ENCODE measurements at regions not wholly inside any gene's neighbourhood (a gene's known extent, or its start where the extent isn't known, plus 50 kb on each side); places are given as distances from the start of the nearest gene placed in this dataset.

DNA sequence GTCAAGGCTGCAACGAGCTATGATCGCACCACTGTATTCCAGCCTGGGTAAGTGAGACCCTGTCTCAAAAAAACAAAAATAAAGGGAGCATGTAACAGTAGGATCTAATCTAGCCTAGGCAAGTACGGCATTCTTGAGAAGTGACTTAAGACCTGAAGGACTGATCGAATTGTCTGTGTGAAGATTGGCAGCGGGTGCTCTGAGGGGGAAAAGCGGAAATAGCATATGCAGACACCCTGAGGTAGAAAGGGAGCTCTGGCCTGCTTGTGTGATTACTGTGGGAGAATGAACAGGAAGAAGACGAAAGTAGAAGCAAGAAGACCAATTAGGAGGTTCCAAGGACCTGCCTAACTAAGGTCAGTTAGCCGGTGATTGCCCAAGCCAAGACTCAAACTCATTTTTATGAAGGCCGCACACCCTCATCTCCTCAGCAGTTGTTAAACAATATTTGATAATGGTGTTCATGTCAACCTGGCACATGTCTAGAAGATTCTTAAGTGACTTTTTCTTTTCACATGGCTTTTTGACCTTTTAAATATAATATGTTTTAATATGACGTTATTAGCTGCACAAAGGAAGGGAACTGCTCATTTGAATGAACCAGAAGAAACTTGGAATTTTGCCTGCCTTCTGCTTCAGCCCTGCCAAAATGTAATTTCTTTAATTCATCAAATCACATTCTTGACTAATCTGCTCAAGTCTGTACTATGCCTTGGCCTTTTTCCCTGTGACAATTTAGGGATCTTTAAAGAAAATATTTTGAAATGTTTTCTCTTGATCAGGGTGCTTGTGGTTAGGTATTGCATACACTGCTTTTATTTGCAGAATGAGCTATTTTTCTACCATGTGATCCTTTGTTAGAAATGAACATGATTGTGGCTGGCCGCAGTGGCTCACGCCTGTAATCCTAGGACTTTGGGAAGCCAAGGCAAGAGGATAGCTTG, 289.2 kb upstream of the DMRT1 start:
- DNase-seq (ENCODE audit: low read depth) = no peak

DNA sequence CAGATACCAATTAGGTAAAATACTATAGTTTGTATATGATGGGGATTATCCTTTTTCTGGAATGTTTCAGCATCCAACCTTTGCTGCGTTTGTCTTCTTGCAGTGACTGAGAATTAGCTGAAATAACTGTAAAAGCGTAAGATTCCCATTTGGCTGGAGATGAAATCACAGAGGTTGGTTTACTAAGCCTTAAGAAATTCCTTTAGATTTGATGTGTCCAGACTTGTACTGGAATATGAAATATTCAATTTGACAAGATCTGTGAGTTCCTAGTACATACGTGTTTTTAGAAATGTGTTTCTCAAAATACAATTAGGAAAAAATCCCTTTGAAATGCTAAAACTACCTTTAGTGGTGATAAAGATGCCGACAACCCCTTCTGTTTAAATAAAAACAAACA, 286.0 kb upstream of the DMRT1 start:
- DNase-seq (ENCODE audit: low read depth) = no peak

GRCh38 chr9:556199-556598, 285.3 kb upstream of the DMRT1 start:
- DNase-seq (ENCODE audit: low read depth) = no peak

- no peak for DNase-seq (ENCODE audit: low read depth)
These were observed 284.8 kb upstream of the DMRT1 start for GRCh38 chr9:556675-557074.

GRCh38 chr9:557601-558201, 283.8 kb upstream of the DMRT1 start:
- DNase-seq (ENCODE audit: low read depth) = no peak

- DNase-seq (ENCODE audit: low read depth) = no peak
These were observed 280.1 kb upstream of the DMRT1 start for GRCh38 chr9:561427-561826.

DNA sequence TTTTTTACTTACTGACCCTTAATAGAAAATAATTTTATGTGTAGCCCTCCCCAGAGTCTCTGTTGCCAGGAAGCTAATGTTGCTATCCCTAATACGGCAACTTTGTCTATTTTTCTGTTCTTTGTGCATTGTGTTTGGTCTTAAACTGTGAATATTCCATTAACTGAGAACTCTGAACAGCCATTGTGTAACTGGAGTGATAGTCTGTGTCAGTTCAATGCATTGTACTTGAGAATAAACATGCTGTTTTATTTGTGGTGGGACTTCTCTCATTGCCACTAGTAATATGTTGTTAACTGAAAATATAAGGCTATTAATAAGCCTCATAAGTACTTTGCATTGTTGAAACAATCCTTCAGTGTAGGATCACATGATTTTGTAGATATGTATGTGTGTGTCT, 278.3 kb upstream of the DMRT1 start:
- DNase-seq (ENCODE audit: low read depth) = no peak

DNA sequence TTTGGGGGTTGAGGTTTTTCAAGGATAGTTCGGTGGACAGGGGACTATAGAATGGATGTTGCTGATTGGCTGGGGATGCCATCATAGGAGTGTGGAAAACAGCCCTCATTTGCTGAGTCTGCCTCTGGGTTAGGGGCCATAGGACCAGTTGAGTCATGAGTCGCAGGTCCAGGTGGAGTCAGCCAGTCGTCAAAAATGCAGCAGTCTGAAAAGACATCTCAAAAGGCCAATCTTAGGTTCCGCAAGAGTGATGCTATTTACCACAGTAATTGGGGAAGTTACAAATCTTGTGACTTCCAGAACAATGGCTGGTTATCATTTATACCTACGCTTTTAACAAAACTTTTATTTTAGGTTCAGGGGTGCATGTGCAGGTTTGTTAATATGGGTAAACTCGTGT, 276.0 kb upstream of the DMRT1 start:
- no peak for DNase-seq (ENCODE audit: low read depth)

DNA sequence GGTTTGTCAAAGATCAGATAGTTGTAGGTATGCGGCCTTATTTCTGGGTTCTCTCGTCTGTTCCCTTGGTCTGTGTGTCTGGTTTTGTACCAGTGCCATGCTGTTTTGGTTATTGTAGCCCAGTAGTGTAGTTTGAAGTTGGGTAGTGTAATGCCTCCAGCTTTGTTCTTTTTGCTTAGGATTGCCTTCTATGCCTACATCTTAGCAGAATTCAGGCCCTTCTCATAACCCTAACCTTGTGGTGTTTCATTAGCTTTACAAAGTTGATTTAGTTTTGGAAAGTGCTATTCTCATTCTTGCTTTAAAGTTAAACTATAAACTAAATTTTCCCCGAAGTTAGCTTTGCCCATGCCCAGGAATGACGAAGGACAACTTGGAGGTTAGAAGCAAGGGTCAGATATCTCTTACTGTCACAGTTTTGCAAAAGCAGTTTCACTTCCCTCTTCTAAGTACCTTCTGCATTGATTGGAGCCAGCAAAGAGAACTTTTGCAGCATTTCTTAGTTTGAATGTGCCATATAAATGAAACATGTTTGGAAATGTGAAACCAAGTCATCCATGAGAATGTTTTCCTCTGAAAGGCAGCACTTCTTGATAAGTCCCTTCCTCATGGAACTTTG, 274.3 kb upstream of the DMRT1 start:
- DNase-seq (ENCODE audit: low read depth) = no peak

DNA sequence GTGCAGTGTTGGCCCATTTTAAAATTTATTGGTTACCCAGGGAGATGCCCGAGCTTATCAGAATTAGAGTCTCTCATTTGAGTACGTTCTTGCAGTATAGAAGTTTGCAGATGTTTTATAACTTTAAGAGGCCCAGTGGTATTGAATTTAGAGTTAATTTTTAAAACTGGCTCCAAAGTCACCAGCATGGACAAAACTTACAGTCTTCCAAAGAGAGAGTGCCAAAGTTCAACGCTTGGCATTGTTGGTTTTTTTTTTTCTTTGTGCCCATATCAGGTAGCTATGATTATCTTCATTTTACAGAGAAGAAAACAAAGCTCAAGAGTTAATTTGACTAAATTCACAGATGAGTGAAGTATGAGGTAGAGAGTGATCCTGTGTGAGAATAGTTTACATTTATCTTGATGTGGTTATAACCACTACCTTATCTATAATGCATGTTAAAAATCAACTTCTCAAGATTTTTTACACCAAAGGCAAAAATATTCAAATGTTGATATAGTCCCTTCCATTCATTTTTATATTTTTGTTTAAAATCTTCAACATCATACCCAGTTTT, 273.7 kb upstream of the DMRT1 start:
- DNase-seq (ENCODE audit: low read depth) = no peak

GRCh38 chr9:569296-569695, 272.2 kb upstream of the DMRT1 start:
- DNase-seq (ENCODE audit: low read depth) = no peak

GRCh38 chr9:570187-570586, 271.3 kb upstream of the DMRT1 start:
- no peak for DNase-seq (ENCODE audit: low read depth)

GRCh38 chr9:571066-571465, 270.4 kb upstream of the DMRT1 start:
- no peak for DNase-seq (ENCODE audit: low read depth)

DNA sequence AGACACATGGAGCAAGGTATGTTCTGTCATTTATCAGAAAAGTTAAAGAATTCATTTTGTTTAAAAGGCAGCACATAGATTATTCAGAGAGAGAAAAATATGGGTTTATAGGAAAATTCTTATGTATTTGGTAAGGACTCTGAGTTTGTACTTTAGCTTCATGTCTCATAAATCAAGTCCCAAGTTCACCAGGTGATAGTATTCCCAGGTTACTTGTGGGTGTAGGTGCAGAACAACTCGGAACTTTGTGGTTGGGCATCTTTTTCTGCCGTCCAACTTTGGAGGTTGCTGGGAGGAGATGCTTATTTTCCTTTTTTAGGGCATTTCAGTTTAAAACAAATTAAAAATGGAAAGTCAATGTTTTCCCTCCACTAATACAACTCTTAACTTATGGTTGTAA, 269.8 kb upstream of the DMRT1 start:
- DNase-seq (ENCODE audit: low read depth) = no peak

DNA sequence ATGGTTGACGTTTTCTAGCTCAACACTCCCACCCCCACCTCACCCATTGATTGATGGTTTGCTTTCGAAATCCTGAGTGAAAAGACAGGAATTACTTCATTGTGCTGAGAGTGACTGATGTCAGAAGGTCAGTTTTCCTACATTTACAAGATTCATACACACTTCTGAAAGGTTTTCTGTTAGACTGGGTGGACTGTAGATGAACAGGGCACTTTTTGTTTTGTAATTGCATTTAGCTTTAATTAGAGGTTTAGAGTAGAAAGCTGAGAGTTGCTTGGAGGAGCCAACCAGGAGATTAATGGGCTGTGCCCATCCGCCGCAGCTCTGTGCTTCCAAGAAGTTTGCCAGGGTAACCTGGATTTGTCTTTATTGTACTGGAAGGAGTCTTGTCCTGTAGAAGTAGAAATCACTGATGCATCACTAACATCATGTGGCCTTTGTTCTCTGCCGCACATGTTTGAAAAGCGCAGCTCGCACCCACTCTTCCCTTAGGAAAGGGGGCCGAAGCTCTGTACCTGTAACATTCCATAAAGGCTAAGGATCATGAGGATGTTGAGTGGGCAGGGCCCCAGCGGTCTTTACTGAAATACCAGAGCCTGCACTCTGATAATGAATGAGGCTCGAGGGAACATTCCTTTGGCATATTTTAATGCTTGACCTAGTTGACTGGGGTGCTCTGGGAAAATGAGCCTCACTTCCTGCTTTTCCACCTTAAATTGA, 267.6 kb upstream of the DMRT1 start:
- no peak for DNase-seq (ENCODE audit: low read depth)

DNA sequence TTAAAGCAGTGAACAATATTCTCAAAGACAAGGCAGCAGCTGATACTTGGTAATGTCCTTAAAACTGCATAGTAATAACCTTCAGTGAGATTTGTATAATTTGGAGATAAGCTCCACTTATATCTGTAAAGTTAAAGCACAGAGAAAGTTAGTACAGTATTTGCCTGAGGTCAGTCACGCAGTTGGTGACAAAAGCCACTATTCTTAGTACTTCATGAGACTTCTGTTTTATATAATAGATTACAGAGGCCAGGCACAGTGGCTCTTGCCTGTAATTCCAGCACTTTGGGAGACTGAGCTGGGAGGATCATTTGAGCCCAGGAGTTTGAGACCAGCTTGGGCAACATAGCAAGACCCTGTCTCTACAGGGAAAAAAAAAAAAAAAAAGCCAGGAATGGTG, 266.4 kb upstream of the DMRT1 start:
- DNase-seq (ENCODE audit: low read depth) = no peak

GRCh38 chr9:580652-581342, 260.7 kb upstream of the DMRT1 start:
- DNase-seq (ENCODE audit: low read depth) = no peak

DNA sequence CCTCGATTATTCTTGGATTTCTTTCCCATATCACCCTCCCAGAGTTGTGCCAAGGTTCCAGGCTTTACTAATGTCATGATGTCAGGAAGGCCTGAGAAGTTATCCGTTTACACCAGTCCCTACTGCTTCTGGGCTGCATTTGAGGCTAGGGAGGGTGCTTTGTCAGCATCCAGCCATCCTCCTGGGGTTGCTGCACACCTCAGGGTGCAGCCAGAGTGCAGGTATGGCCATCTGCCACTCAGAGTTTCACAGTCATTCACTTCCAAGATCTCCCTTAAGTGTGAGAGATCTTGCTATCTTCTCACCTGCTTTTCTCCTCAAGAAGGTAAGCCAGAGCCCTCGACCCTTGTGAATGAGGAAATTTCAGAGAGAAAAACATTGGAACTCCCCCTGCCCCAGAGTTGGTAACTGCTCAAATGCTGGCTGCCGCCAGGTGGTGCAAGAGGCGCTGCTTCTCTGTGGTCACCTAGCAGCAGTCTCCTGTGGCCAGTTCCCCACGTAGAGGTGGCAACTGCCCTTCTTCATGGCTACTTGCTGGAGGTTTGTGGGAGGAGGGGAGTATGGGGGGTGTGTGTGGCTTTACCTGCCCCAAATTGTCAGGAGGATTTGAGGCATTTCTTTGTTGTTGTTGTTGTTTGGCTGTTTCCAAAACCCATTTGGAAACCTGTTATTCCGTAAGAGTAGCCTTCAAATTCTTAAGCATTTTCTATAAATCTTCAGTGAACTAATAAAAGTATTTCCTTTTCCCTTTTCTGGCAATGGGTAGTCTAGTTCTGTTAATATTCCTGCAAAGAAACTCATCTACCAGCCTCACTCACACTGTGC, 259.6 kb upstream of the DMRT1 start:
- no peak for DNase-seq (ENCODE audit: low read depth)

DNA sequence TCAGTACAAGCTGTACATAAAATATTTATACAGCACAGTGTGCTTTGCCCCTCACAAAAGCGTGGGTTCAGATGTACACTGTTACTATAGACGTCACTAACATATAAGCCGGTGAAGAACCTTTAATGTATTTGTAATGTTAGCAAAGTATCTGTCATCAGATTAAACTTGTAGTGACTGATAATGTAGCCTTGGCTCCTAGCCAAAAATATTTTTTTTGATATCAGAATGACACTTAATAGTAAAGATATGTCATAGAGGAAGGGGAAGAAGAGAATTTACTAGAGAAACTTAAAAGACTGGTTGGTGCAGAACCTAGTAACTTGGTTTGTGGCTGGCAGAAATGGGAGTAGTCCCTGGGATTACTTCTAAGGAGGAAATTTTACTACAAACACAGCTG, 258.7 kb upstream of the DMRT1 start:
- DNase-seq (ENCODE audit: low read depth) = no peak

- DNase-seq (ENCODE audit: low read depth) = no peak
These were observed 254.0 kb upstream of the DMRT1 start for GRCh38 chr9:587527-587926.

GRCh38 chr9:588981-589380, 252.5 kb upstream of the DMRT1 start:
- DNase-seq (ENCODE audit: low read depth) = no peak

Measured in activated T-cell treated with anti-CD3 and anti-CD28 coated beads for 48 hours (primary cell).